ENCODE measurements at regions not wholly inside any gene's neighbourhood (a gene's known extent, or its start where the extent isn't known, plus 50 kb on each side); places are given as distances from the start of the nearest gene placed in this dataset.

GRCh38 chr22:27450448-27450847 is 351.1 kb downstream of the MN1 start:
- no peak for TF ChIP-seq GATA3 (IDR thresholded peaks at IDR 0.05; ENCODE audit: low read depth, low read length)
- TF ChIP-seq GATA2 (IDR thresholded peaks at IDR 0.05; ENCODE audit: low read depth, low read length) = no peak
